ENCODE measurements at regions not wholly inside any gene's neighbourhood (a gene's known extent, or its start where the extent isn't known, plus 50 kb on each side); places are given as distances from the start of the nearest gene placed in this dataset.
A peak's percentile ranks its signal among the peaks of the same experiment; 100 is the strongest.

DNA sequence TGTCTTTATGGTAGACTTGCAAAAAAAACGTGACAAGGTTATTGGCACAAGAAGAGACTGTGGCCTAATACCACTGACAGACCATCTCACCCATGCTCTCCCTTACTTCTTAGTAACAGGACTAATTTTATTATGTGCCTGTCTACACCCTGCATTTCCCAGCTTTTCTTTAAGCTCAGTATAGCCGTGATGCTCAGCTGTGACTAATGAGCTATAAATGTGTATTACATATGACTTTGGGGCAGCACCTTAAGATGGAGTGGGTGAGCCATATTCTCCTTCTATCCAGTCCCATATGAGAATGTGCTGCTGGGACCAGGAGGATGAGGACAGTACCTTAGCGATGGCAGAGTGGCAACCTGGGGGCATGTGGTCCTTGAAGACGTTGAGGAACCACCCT lies 293.5 kb downstream of the RNF144A start:
- peak; percentile 8 for DNase-seq (ENCODE audit: low read depth)

DNA sequence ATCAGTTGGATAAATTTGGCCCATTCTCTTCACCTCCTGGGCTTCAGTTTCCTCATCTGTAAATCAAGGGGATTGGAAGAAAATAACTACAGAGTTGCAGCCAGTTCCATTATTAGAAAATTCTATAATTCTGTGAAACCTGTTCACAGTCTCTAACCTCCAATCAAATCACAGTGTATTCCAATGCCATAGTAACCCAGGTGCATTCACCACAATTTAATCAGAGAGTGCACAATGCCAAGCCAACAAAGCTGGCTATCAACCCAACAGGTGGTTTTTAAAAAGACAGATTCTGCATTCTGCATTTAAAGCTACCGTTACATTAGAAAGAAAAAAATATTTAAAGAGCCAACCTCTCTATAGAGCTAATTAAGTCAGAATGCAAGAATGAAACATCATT lies 308.6 kb downstream of the RNF144A start:
- no peak for DNase-seq (ENCODE audit: low read depth)

DNA sequence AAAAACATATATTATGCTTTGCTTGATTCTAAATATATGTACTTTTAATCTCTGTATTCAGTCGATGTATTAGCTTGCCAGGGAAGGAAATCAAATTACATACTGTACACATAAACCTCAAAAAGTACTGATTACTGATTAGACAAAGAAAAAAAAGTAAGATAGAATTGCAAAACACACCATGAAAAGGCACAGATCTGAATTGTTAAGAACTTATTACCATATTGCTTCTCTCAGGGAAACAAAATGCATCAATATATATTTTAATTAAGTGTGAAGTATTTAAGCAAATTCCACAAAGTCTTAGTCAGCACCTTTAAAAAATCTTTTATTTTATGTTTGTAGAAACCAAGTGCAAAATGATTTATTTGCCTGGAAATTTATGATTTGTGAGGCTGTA lies 309.3 kb downstream of the RNF144A start:
- no peak for DNase-seq (ENCODE audit: low read depth)

DNA sequence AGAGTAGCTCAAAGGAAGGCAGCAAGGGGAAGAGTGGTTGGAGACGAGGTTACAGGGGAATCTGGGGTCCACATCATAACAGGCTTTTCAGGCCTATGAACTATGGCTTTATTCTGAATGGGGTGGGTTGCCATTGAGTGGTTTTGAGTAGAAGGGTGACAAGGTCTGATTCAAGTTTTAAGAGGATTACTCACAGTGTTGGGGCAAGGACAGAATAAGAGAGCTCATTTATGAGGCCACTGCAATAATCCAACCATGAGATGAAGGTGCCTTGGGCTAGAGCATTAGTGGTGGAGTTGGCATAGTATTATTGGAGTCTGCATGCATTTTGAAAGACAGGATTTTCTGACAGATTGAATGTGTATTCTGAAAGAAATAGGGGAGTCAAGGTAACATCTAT lies 315.9 kb downstream of the RNF144A start:
- peak; percentile 57 for DNase-seq (ENCODE audit: low read depth)

DNA sequence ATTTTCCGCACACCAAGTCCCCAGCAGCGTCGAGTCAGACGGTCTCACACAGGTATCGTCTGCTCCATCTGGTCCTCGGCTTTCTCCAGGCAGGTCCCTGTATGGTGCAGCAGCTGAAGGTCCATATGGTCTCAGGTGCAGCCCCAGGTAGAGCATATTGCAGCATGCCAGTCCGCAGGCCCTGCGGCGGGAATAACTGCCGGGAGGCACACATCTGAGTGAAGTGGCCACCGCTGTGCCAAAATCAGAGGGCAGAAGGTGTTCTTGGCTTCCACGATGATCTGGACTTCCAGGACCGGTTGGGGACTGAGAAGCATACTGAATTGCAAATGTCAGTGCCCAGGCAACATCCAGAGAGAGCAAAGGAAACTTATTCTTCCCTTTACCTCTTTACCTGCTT lies 320.3 kb downstream of the RNF144A start:
- no peak for DNase-seq (ENCODE audit: low read depth)

DNA sequence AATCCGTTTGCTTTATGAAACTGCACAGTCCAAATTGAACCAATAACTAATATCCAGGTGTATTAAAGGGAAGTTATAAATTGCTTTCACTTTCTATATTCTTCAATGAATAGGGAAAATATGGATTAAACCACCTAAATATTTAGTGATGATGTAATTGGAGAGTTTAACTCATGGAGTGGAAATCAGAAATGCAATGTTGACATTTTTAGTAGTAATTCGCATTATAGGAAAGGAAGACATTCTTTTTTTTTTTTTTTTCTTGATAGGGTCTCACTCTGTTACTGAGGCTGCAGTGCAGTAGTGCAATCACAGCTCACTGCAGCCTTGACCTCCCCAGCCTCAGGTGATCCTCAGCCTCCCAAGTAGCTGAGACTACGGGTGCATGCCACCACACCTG lies 321.9 kb downstream of the RNF144A start:
- DNase-seq (ENCODE audit: low read depth), result no peak

DNA sequence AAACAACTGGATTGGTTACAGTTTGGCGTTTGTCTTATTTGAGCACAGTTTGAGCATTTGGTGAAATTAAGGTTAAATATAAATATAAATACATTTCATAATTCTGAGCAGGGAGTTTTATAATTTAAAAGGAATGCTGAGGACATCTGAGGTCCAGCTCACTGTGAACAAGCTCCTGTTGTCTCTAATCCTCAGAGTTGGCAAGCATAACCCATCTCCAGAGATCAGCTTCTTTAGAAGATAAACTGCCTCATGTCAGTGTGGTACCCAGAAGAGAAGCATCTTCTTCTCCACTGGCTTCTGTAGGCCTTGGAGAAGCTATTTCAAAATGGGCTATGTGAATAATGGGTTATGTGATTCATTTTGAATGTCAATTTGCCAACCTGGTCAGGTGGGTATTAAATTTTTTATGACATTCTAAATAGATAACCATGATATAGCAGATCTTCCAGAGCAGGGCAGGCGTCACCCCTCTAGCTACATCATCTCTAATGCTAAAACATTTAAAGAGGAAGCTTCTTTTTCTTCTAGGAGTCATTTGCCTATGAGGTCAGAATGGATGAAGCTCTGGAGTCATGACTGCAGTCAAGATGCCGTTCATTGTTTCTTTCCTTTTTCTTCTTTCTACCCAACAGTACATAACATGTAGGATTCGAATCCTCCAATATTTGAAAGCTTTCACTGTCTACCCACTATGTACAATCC lies 324.0 kb downstream of the RNF144A start:
- DNase-seq (ENCODE audit: low read depth), result no peak

DNA sequence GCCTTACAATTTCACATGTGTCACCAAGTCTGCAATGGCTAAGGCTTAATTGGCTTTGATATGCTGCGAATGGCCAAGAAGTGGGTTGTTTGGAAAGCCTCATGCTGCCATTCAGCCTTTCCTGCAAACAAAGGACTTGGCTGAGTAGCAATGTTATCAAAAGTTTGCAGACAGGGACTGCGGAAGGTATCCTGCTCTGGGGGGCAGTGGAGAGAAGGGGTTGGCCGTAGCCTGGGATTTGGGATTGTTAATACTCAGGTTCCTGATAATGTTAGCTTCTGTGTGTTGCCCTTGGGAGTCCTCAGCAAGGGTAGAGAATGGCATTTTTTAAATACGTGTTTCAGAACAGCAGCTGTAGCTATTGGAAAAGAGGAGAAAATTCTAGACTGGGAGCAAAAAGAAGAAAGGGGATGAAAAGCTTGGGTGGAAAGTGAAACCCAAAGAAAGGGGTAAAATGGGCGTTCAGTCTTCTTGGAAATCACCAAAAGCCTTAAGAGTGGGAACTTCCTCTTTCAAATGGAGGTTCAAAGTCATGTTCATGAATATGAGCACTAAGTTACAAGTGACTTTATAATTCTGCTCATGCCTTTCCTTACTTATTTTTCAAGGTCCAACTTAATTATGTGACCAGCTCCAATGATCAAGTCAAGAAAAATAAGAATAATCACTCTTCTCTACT lies 325.1 kb downstream of the RNF144A start:
- DNase-seq (ENCODE audit: low read depth), result no peak

DNA sequence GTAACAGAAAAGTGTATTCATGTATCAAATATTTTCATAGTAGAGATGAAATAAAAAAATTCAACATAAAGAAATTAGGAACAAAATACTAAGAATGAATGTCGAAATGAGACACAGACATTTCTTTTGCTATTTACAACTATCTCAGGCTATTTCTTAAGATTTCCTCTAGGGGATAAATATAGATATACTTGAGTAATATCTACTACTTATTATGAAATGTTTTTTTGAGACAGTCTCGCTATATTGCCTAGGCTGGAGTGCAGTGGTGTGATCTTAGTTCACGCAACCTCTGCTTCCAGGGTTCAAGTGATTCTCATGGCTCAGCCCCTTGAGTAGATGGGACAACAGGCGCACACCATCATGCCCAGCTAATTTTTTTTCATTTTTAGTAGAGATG lies 326.1 kb downstream of the RNF144A start:
- DNase-seq (ENCODE audit: low read depth), result no peak

DNA sequence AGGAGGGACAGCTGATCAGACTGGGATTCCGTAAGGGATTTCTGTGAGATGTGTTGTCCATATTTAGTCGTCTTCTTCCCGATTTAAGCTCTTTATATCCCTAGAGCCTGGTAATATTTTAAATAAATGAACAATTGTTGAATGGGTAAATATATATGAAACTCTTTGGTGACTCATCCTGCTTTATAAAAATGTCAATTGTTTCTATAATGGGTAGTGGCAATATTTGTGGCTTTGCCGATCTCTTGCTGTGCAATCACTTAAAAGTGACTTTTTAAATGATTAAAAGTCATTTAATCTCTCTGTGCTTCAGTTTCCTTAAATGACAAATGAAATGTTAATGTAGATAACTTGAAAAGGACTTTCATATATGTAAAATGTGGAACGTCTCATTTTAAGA lies 339.2 kb downstream of the RNF144A start:
- no peak for DNase-seq (ENCODE audit: low read depth)

DNA sequence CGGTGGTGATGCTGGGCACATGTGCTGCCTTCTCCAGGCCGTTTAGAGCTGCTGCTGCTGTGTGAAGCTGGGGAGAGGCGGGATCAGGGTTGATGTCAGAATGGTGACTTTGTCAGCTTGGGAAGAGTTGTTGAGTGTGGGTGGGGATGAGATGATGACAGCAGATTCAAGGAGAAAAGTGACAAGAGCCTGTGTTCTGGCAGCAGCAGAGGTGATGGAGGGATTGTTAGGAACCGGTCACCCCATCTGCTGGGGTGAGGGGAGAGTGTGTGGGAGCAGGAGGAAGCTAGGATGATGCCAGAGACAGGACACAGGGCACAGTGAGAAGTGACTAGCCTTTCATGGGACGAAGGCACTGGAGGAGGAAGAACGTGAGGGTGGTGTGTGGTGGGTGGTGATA lies 345.5 kb downstream of the RNF144A start:
- DNase-seq (ENCODE audit: low read depth), result no peak

DNA sequence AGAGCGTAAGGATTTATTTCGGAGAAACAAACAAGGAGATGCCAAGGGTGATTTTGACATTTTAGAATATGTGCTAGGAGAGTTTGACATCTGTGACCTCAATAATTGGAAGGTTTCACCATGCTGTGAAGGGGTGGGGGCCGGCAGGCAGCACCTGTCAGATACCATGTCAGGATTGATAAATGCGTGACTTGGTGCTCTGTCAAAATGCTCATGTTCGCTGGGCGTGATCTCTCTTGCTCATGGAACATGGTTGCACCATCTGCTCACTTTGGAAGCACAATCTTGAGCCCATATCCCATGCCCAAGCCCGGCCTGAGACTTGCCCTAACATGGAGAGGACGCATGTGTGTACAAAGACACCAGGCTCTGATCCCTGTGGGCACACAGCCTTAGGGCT lies 347.6 kb downstream of the RNF144A start:
- DNase-seq (ENCODE audit: low read depth), result no peak

DNA sequence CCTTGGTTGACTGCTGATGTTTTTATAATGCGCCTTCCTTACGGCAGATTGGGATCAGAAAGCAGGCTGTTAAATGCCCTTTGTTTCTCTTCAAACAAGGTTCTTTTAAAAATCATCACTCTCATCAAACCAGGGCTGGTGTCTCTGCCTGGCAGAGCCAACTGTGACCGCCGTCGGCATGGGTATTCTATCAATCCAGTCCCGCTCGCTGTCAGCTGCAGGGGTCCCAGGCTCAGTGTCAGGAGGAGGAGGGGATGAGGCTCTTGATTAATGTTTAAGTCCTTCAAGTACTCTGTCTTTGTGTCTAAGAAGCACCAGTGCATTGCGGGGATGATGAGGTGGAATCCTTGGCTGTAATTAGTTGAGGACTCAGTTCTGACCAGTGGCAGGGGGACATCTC lies 348.1 kb downstream of the RNF144A start:
- DNase-seq (ENCODE audit: low read depth), result no peak

DNA sequence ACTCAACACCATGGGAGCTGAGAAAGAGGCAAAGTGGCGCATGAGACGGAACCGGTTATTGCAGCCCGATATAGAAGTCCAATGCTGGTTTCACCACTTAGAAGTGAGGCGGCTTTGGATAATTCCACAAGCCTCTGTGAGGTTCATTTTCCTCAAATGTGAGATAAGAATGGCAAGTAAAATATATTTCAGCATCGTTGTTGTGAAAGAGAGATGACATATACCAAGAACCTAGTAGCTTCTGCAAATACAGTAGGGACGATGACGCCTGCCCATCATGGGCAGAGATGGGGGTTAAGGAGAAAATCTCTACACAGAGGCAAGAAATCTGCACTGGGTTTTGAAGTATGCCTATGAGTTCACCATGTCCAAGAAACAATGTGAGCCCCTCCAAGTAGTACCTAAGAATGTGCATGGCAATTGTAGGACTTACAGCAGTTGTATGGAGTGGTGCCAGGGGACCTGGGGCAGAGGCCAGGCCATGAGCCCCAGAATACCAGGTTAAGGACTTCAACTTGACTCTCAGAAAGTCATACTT lies 352.0 kb downstream of the RNF144A start:
- no peak for DNase-seq (ENCODE audit: low read depth)

DNA sequence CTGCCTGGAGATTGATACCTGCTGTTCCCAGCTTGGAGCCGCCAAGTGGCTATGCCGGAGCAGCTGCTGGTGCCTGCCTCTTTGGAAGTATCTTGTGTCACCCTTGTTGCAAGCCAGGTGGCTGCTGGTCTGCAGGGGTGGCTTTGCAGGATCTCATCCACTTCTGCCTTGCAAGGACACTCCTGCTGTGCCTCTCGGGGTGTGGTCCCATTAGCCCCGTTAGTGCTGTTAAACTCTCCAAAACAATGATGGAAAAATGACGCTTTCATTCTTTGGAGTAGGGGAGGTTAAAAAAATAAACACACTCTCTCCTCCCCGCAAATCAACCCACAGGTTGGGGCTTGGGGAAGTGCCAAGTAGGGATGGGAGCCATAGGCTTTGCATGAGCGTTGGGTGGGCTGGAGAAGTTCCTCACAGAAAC lies 352.8 kb downstream of the RNF144A start:
- DNase-seq (ENCODE audit: low read depth), result no peak

DNA sequence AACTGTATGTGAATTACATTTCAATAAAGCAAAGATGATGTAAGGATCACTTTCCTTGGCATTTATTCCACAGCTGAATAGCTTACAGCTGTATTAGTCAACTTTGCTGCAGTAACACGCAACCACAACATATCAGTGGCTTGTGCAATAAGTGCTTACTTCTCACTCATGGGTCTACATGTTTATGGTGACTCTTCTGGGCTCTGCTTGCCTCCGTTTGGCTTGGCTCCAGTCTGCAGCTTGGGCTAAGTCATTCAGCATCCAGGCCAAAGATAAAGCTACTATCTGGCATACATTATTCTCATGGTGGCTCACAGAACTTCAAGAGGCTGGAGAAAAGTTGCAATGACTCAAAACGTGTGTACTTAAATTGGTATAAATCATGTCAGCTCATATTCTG lies 355.0 kb downstream of the RNF144A start:
- DNase-seq (ENCODE audit: low read depth), result no peak

DNA sequence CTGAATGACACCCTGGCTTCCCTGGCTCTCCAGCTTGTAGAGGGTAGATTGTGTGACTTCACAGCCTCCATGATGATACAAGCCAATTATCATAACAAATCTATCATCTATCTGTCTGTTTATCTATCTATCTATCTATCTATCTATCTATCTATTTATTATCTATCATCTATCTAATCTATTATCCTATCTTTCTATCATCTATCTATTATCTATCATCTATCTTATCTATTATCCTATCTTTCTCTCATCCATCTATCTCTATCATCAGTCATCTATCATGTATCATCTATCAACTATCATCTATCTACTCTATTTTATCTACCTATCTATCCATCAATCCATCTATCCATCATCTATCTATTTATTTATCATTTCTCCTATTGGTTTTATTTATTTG lies 361.8 kb downstream of the RNF144A start:
- DNase-seq (ENCODE audit: low read depth), result no peak

DNA sequence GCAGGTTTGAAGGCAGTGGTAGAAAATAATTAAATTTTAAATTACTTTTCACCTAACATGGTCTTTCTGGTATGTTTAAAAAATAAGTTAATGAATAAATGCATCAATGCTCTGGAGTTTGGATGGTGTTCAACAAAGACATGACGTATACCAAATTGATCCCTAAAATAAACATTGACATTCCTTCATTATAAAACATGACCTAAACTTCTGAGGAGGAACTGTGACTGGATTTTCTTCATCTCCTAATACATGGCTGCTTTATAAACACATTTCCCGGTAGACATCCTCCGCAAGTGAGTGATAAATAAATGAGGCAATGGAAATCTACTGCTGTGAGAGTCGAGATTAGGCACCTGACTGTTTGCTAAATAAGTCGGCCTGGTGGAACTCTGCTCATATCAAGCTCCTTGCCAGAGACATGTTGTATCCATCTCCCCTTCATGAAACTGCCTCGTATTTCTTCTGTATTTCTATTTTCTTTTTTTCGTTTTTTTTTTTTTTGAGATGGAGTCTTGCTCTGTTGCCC lies 362.3 kb downstream of the RNF144A start:
- no peak for DNase-seq (ENCODE audit: low read depth)

DNA sequence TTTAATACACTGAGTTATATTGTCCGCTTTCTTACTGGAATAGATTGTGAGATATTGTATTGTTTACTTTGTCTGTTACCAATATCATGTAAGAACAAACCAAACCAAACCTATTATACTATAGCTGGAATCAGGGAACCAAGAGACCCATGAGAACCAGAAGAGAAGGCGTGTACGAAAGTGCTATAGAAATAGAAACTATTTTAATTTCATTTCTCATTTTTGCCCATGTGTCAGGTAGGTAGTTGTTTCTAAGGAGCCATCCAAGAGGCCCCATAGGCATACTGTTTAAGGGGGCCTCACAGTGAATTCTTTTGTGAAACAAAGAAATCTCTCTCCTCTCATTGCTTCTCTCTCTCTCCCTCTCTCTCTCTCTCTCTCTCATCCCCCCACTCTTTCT lies 363.6 kb downstream of the RNF144A start:
- DNase-seq (ENCODE audit: low read depth), result no peak

DNA sequence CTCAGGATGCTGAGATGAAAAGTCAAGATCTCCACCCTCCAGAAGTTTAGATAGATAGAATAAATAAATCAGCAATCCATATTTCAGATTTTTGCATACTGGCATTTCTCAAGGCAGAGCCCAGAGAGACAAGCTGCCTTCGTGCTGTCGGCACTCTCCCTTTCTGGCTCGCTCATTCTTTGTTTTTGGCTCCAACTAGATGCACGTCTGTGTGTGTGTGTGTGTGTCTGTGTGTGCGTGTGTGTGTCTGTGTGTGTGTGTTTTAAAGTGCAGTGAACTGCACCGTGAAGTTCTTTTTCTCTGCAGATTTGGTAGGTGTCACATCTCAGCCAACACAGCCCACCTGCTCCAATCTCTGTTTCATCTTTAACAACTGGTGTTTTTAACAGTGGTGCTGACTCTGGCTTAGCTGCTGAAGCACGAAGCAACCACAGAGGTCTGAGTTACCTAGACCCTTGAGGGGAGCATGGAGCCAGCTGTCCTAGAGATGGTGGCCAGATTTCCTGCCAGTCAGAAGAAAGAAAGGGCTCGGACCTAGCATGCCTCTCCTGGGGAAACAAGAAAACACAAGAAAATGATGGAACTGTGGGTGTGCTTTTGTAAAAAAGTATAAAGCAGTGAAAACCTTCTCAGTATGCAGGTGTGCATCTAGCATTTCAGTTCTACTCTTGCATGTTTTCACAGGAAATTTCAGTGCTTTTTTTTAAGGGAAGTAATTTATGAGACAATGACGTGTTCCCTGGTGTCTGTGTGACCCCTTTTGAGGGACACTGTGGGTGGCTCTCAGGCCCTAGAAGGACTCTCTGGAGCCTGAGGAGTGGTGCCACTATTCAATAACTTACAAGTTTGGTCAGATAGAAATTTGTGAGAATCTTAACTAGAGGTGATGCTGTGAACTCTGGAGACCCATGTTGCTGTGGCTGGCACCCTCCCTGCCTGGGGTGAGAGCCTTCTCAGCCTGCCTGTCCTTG lies 364.3 kb downstream of the RNF144A start:
- DNase-seq (ENCODE audit: low read depth), result no peak

DNA sequence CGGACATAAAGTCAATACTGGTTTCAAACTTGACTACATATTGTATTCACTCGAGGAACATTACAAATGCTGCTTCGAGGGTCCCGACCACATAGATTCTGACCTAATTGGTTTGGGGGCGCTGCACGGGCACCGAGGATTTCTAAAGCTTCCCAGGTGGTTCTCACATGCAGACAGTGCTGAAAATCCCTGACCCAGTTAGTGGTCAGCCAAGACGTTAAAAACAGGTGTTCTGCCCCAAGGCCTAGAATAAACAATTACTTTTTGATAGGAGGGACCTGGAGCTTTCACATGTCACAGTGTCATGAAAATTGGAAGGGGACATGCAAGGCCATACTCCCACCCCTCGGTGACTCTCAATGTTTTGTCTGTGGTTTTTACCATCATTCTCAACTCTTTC lies 368.9 kb downstream of the RNF144A start:
- no peak for DNase-seq (ENCODE audit: low read depth)

DNA sequence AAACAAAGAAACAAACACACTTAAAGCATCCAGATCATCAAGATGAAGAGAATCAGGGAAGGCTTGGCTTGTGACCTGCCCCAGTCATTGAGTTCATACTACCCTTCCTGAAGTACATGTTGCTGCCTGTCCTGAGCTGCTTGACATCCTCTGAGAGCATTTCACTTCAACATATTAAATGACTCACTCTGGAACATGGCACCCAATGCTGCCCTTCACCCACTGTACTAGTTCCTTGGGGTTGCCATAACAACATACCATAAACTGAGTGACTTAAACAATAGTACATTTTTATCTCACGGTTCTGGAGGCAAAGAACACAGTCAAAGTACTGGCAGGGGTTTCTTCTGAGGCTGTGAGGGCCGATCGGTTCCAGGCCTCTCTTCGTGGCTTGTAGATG lies 371.3 kb downstream of the RNF144A start:
- no peak for DNase-seq (ENCODE audit: low read depth)

All from RPMI7951 (cell line).